Jurkat, Clone E6-1 (cell line): ENCODE measurements at regions not wholly inside any gene's neighbourhood (a gene's known extent, or its start where the extent isn't known, plus 50 kb on each side); places are given as distances from the start of the nearest gene placed in this dataset.
"Not testable (repeated sequence)": the region's sequence is repeated elsewhere in the genome, so short reads cannot be mapped to it uniquely, and the experiment has no call there.

Experiments used
- DNase-seq: peaks from one replicate; pipeline ENCODE4 v3.0.0-alpha.2; 2011; ENCODE audit warnings: low read depth, low spot score
- H3K4me3 ChIP-seq: 2 replicates; pipeline ENCODE4 v1.5.1; 2011; ENCODE audit warnings: mild to moderate bottlenecking, low read length, control low read depth, moderate library complexity

DNA sequence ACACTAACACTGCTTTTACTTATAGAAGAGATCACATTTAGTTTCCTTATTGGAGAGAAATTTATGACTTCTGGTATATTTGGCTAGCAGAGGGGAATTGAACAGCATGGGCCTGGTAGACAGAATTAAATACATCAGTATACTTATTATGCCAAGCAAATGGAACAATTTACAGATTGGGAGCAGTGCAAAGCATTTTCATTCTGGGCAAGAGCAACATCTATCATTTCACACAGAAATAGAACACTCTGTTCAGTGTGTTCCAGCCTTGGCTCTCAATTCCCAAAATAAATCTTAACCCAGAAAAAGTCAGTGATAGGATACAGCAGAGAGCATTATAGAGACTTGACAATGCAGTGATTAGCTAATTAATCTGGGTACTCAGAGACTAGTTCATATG, 604.0 kb upstream of the SLITRK6 start:
- no peak for DNase-seq
- H3K4me3 ChIP-seq, result no peak overlapping the region

DNA sequence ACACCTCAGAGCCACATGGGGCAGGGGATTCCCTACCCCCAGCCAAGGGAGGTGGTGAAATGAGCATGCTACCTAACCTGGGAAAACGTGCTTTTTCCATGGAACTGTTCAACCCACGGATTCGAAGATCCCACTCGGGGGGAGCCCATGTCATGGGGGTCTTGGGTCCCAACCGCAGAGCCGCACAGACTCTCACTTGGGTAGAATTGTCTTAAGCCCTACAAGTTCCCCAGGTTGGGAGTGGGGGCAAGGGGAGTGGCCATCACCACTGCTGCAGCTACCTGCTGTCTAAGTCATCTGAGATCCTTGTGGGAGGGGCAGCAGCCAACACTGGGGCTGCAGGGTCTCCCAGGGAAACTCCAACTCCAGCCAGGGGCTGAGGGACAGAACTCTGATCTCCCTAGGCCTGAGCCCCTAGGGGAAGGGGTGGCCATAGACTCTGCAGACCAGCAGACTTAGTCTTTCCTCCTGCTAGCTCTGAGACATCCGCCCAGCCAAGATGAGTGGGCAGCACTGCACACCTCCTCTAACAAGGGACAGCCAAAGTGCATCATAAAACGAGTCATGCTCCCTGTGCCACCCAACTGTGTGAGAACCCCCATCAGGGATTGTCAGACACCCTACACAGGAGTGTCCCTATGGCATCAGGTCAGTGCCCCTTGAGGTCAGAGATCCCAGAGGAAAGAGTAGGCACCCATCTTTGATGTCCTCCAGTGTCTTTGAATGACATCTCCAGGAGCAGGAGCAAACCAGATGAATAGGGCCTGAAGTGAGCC, 610.4 kb upstream of the SLITRK6 start:
- no peak for DNase-seq
- H3K4me3 ChIP-seq, result no peak overlapping the region

DNA sequence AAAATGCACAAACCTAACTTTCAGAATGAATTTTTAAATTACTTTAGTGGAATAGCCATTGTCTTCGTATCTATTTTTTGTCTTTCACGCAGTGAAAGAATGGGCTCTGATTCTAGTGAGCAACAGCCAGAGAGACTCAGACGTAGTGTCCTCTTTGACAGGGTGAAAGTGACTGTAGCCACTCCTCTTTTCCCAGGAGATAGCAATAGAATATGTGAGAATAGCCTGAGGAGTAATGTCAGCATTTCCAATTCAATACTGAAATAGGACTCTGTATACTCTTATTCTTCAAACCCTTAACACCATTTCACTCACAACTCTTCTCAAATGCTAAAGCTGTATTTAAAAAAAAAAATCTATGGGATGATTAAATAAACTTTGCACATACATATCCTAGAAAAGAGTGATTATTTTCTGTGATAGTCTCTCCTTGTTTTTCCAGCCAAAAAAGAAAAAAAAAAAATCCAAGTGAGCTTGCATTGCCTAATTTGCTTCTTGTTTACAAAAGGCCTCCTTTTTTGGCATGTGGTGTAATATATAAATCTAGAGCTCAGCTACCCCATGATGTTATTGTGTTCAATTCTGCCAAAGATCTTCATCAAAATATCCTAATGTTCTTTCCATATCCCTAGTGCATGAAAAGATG, 626.1 kb upstream of the SLITRK6 start:
- no peak overlapping the region for H3K4me3 ChIP-seq
- DNase-seq, result no peak

DNA sequence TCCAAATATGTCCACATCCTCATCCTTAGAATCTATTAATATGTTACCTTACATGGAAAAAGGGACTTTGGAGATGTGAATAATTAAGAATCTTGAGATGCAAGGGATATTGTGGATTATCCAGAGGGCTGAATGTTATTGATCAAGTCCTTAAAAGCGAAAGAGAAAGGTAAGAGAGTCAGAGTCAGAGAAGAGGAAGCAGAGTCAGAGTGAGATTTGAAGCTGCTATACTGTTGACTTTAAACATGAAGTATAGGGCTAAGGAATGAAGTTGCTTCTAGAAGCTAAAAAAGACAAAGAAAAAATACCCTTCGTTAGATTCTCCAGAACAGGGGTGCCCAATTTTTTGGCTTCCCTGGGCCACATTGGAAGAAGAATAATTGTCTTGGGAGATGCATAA, 627.2 kb upstream of the SLITRK6 start:
- H3K4me3 ChIP-seq, result no peak overlapping the region
- no peak for DNase-seq

DNA sequence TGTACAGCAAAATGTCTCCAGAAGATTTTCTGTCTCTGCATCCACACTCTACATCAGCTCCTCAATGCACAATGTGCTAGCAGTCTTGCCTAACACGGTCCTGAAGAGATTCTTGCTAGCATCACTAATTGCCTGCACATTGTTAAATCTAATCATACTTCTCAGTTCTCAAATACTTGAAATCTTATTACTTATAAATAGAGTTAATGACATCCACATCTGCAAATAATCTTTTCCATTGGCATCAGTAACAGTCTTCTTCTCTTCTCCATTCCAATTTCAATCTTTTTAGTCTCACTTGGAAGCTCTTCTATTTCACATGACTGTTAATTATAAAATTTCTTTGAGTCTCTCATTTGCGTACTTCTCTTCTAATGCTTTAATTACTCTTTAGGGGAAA, 630.5 kb upstream of the SLITRK6 start:
- no peak overlapping the region for H3K4me3 ChIP-seq
- DNase-seq, result no peak

DNA sequence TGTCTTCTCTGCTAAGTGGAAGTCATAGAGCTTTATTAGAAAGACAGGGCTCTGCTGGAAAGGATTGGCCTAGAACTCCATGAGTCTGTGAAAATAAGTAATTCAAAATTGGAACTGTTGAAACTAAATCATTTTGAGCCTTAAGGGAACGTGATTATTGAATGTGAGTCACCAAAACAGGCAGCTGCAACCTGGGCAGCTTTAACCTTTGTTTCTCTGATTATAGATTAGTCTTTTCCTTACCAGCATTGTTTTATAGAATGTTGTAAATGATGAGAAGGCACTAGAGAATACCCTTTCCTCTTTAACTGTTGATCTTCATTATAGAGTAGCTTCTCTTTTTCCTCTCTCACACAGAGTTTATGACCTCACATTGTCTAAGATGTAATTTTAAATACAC, 638.8 kb upstream of the SLITRK6 start:
- no peak for DNase-seq
- no peak overlapping the region for H3K4me3 ChIP-seq

DNA sequence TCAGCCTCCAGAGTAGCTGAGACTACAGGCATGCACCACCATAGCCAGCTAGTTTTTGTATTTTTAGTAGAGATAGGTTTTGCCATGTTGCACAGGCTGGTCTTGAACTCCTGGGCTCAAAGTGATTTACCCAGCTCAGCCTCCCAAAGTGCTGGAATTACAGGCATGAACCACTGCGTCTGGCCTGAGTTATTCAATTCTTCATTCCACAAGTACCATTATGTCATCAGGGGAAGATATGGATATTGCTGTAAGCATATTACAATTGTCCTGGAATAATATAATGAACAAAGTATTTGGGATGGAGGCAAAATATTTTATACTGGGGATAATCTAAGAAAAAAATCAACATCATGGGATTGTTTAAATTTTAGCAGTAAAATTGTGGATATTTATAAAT, 646.0 kb upstream of the SLITRK6 start:
- no peak overlapping the region for H3K4me3 ChIP-seq
- DNase-seq, result no peak

DNA sequence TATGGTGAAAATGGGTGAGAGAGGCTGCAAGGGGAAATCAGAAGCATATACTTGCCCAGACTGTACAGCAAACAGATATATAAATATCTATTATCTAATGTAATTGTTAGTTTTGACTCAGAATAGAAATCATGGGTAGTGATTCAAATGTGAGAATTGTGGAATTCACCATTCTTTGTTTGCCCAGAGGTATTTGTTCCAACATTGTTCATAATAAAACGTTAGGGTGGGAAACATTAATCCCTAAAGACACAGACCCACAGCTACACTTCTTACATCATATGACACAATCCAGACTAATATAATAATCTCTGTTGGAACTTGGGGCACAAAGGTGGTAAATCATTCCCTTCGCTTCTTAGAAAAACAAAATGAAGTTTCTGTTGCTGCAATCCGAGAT, 646.5 kb upstream of the SLITRK6 start:
- DNase-seq, result no peak
- no peak overlapping the region for H3K4me3 ChIP-seq

DNA sequence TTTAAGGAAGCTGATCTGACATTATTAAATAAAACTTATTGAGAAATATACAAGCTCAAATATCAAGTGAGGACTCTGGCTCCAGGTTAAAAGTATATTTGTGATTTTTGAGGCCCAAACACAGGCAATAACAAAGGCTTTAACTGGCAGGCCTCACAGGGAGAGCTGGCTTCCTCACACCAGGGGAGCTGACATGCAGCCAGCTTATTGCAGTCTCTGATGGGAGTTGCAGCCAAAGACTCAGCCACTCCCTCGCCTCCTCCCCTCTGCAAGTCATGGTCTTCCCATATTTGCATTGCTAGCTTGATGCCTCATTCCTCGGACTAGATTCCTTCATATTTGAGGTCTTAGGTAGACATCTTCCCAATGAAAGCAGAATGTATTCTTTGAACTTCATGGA, 647.1 kb upstream of the SLITRK6 start:
- H3K4me3 ChIP-seq, result no peak overlapping the region
- no peak for DNase-seq

DNA sequence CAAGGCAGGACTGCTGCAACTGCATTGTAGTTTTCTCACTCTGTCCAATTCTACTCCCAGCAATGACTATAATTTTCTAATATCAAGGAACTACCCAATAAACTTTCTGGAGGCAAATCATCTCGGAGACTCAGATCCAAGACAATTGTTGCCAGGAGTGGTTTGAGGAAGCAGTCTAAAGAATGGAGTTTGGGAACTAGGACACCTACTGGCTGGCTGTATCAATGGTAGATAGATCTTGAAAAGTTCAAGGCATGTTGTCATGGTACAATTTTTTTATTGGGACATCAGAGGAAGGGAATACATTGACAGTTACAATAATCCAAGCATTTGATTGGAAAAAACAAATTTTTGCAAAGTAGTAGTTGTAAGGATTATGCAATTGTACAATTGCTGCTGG, 648.3 kb upstream of the SLITRK6 start:
- no peak for DNase-seq
- H3K4me3 ChIP-seq, result no peak overlapping the region

DNA sequence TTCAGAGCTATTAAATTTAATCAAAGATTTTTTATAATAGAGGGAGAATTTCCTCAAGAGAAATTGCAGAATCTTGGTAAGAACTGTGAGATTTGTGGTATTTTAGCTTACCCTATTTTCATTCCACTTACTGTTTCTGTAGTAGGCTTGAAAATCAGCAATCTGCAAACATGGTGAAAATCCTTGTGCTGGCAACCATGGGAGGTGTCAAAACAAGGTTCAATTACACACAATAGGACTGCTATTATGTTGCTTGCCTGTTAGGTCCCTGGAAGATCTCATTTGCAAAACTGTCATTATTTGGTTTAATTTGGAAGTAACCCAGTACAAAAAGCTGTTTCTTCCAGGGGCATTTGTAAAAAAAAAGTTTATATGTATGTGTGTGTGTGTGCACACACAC, 662.8 kb upstream of the SLITRK6 start:
- no peak overlapping the region for H3K4me3 ChIP-seq
- DNase-seq, result no peak

DNA sequence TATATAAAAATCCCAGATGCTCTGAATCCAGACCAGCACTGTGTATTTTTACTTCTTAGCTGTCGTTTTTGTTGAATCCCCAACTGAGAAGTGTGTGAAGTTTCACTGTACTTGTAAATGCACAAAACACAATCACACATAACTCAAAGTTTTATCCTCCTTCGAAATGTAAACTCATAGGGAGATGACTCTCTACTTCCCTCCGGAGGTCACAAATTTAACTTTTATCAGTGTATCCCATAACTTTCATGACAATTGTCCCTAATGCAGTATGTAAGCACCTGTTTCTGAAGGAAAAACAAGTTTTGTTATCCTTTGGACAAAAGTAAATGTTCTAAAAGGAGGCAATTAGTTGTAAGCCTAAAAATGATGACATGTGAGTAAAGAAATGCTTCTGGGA, 665.0 kb upstream of the SLITRK6 start:
- DNase-seq, result no peak
- H3K4me3 ChIP-seq, result no peak overlapping the region

DNA sequence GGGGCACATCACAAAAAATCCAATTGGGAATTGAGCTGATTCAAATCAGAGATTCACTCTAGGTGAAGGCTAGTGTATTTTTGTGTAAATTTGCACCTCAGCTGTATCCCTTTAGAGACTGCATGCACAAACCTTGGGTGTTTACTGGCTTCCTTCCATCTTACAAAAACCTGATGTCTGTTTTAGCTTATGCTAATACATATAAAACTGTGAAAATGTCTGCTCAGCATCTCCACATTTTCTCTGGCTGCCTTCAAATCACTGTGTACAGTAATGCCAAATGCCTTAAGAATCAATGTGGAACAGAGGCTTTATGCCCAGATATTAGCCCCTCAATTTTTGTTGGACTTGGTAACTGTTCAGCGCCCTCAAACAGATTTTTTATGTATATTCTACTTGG, 675.8 kb upstream of the SLITRK6 start:
- no peak for DNase-seq
- no peak overlapping the region for H3K4me3 ChIP-seq

DNA sequence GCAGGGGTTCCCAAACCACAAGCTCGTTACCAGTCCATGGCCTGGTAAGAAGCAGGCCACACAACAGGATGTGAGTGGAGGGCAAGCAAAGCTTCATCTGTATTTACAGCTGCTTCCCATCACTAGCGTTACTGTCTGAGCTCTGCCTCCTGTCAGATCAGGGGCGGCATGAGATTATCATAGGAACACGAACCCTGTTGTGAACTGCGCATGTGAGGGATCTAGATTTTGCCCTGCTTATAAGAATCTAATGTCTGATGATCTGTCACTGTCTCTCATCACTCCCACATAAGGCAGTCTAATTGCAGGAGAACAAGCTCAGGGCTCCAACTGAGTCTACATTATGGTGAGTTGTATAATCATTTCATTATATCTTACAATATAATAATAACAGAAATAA, 677.4 kb upstream of the SLITRK6 start:
- DNase-seq, result no peak

DNA sequence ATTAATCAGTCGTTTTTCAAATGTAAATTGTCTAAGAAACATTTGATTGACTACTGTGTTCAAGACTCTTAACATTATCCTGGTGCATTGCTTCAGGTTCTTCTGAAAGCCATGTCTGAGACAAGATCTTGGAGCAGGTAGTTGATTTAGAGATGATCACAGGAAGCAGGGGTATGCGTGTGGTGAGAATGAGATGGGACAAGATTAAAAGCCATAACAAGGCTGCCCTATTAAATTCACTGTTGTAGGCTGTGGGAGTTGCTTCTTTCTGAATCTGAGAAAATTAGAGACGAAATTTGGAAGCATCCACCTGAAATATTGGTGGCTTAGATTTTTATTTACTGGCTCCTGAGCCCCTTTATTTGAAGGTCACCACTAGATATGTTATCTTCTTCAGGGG, 687.4 kb upstream of the SLITRK6 start:
- no peak for DNase-seq

More for the DNA sequence above, 677.4 kb upstream of the SLITRK6 start:
- H3K4me3 ChIP-seq, result no peak overlapping the region

DNA sequence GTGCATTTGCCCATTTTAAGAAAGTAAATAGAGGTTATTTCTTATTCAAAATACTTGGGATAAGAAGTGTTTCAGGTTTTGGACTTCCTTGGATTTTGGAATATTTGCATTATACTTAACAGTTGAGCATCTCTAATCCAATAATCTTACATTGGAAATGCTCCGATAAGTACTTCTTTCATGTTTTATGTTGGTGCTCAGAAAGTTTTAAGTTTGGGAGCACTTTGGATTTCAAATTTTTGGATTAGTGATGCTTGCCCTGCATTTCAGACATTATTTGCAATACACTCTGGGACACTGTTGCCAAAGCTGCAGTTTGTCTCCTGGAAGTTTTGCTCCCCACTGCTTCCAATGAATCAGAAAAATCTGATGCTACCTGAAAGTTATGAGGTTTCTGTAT, 691.9 kb upstream of the SLITRK6 start:
- H3K4me3 ChIP-seq, result no peak overlapping the region
- DNase-seq, result no peak

More for the DNA sequence above, 687.4 kb upstream of the SLITRK6 start:
- no peak overlapping the region for H3K4me3 ChIP-seq

DNA sequence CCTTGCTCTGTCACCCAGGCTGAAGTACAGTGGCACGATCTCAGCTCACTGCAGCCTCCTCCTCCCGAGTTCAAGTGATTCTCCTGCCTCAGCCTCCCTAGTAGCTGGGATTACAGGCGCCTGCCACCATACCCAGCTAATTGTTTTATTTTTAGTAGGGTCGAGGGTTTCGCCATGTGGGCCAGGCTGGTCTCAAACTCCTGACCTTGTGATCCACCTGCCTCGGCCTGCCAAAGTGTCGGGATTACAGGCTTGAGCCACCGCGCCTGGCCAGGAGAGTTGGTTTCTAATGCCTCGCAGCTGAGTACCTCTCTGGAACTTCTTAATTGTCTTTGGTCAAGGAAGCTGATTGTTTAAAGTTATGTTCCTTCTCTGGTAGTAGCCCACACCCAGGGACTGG, 702.7 kb upstream of the SLITRK6 start:
- DNase-seq, H3K4me3 ChIP-seq: not testable (repeated sequence)

DNA sequence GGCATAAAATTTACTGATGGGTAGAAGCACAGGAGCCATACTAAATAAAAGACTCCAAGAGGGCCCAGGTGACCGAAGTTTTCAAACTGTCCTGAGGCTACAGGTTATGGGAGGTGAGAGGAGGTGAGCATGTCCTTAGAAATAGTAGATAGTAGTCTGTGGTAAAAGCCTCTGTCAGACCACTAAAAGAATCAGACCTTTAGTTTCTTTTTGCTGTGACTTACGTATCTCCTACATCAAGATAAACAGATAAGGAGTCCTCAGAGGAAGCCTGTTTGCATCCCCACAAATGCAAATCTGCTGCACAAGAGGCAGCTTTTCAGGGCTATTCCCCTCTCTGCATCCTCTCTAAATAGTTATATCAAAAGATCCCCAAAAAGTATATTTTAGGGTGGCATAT, 711.6 kb upstream of the SLITRK6 start:
- no peak overlapping the region for H3K4me3 ChIP-seq
- peak; percentile 1 for DNase-seq

DNA sequence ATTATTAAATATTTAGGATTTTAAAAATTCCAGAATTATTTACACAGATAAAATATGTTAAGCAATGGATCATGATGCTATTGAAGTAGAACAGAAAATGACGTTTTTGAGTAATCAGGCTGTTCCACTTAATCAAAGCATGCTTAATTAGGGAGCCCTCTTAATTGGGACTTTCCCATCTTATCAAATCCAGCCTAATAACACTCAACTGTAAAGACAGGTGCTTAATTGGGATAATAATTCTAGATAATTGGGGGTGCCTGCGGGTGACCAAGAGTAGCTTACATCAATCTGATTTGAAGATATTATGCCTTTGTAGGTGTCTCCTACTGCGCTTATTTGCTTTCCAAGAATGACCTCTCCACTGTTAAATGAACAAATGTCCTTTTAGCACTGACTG, 742.2 kb upstream of the SLITRK6 start:
- H3K4me3 ChIP-seq, result no peak overlapping the region
- no peak for DNase-seq

DNA sequence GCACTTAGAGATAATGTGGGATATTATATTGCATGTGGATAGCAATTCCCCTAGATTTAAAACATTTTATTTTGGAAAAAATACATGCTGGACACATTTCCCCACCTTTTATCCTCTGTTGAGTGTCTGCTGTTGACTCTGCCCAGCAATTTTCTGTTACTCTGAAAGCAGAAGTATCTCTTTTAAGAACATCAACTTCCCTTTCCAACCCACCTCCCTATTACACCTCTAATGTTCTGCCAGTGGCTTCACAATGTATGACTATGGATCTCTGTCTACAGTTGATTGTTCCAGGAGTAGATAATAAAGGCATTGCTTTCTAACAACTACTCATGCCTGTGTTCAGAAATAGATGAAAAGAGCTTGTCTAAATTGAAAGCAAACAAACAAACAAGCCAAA, 754.8 kb upstream of the SLITRK6 start:
- DNase-seq, result no peak
- H3K4me3 ChIP-seq, result no peak overlapping the region

DNA sequence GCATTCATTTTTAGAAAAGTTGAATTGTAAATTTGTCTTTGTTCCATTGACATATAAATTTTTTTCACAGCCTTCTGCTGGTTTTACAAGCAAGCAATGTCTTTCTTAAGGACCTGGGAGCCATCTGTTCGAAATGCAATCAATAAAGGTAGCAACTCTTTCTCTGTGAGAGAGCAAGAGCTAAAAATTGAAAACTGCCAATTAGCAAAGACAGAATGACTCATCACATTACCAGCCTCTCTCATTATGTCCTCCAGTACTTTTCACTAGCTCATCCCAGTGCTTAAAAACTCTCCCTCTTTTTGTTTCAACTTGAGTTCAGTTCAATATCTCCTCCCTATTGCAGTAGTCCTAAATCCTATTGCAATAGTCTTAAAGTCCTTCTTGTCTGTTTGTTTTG, 760.7 kb upstream of the SLITRK6 start:
- no peak overlapping the region for H3K4me3 ChIP-seq
- no peak for DNase-seq
